Epithelial cell of esophagus (primary cell): ENCODE measurements at regions not wholly inside any gene's neighbourhood (a gene's known extent, or its start where the extent isn't known, plus 50 kb on each side); places are given as distances from the start of the nearest gene placed in this dataset.
A peak's percentile ranks its signal among the peaks of the same experiment; 100 is the strongest.

Source experiments
- DNase-seq: peaks from one replicate; pipeline ENCODE4 v3.0.0; 2010; ENCODE audit warnings: low read depth
- H3K4me3 ChIP-seq: 2 replicates; pipeline ENCODE4 v1.5.1; 2011; ENCODE audit warnings: mild to moderate bottlenecking, low read length, control low read depth
- TF ChIP-seq, protein P1 (sequence below): IDR thresholded peaks from 2 replicates; pipeline ENCODE4 v1.5.1; 2011; ENCODE audit warnings: low read depth, mild to moderate bottlenecking, low read length, control low read depth, inconsistent platforms; ENCODE audit not compliant: insufficient read depth; ENCODE audit errors: missing control alignments

DNA sequence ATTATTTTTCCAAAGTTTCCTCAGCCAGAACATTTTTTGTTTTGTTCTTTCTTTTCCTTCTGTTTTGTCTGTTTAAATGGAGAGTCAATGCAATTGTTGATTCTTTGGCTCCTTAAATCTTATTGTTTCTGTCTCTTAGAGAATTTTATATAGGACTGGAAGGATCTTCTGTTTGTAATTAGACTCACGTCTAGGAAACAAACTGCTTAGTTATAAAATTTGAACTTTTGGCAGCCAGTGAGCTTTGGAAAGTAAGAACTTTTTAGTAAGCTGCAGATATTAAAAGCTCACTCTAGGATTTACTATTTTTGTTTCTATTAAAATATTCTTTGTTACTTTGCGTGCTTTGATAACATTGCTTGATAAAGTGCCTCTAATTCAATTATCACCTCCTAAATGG is 109.8 kb upstream of the HNRNPU start:
- no peak for DNase-seq
- TF ChIP-seq, protein P1, sequence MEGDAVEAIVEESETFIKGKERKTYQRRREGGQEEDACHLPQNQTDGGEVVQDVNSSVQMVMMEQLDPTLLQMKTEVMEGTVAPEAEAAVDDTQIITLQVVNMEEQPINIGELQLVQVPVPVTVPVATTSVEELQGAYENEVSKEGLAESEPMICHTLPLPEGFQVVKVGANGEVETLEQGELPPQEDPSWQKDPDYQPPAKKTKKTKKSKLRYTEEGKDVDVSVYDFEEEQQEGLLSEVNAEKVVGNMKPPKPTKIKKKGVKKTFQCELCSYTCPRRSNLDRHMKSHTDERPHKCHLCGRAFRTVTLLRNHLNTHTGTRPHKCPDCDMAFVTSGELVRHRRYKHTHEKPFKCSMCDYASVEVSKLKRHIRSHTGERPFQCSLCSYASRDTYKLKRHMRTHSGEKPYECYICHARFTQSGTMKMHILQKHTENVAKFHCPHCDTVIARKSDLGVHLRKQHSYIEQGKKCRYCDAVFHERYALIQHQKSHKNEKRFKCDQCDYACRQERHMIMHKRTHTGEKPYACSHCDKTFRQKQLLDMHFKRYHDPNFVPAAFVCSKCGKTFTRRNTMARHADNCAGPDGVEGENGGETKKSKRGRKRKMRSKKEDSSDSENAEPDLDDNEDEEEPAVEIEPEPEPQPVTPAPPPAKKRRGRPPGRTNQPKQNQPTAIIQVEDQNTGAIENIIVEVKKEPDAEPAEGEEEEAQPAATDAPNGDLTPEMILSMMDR, result no peak
- H3K4me3 ChIP-seq, result no peak overlapping the region

DNA sequence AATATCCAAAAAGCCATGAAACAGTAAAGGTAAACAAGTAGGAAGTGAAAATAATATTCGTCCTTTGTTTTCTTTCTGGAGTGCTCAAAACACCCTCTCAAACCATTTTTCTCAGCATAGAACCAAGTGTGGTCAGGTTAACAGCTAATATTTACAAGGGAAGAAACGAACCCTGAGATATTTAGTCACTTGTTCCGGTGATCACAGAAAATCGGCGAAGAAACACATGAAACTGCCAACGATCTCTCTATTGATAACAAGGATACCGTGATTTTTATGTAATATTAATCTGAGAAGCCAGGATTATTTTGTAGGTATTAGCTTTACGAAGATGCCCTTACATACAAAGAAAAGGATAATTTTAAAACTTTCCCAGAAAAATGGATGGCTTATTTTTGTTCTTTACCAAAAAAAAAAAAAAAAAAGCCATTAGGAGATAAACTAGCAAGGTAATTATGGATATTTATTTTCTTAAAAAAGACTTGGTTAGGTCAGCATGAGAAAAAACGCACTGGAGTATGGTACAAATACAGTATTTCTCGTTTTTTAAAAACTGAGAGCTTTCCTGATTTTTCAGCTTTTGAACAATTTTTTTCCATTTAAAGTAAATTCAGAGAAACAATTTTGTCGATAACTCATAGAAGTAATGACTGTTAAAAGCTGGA is 107.3 kb upstream of the HNRNPU start:
- DNase-seq, result no peak
- peak overlapping the region; percentile 65 for H3K4me3 ChIP-seq
- TF ChIP-seq, protein P1, result no peak

DNA sequence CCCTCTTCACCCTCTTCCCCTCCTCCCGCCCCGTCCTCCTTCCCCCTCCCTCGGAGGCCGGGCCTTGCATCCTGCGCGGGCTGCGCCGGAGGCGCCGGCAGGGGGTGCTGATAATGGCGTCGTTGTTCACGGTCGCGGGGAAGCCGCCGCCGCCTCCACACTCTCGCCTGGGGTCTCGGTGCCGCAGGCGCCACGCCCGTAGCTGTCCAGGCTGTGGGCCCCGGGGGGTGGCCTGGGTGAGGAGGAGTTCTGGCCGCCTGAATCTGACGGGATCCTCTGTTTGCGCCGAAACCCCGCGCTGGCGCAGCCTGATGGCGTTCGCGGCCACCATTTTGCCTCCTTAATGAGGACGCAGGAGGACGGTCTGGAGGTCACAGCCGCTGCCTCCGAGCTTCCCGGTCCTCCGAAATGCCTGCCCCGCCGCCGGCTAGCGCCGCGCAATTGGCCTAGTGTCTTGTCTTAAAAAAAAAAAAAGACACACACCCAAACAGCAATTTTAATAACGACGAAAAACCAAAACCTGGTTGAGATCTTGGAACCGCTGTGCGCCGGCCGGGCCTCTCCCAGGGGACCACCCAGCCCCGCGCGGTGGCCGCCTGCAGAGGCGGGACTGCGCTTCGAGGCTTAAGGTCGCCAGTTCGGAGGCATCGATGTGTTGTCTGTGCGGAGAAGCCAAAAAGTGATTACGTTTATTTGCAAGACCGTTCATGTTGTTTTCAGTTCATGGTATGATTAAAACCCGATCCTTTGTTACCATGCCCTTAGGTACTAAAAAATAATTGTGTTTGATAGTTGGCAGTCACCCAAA is 106.6 kb upstream of the HNRNPU start:
- DNase-seq, result peak; percentile 95
- peak overlapping the region; percentile 65 for H3K4me3 ChIP-seq
- TF ChIP-seq, protein P1, result peak; percentile 43

DNA sequence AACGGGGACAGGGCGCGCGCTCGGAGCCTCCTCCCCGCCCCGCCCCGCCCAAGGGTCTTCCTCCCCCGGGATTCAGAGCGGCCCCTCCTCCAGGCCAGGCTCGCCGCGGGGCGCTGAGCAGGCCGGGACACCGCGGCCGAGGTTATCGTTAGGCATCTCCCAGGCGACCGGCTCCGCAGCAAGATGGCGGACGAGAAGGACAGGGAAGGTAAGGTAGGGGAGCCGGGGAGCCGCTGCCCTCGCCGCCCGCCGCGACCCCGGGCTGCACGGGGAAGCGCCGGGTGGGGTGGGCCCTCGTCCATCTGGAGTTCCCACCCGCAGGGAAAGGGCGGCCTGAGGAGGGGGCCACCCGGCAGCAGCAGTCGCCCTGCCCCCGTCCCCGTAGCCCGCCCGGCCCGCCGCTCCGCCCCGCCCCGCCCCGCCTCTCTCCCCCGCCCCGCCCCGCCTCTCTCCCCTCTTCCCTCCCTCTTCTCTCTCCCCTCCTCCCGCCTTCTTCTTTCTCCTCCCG is 105.9 kb upstream of the HNRNPU start:
- H3K4me3 ChIP-seq, result peak overlapping the region; percentile 59
- TF ChIP-seq, protein P1, result no peak

DNA sequence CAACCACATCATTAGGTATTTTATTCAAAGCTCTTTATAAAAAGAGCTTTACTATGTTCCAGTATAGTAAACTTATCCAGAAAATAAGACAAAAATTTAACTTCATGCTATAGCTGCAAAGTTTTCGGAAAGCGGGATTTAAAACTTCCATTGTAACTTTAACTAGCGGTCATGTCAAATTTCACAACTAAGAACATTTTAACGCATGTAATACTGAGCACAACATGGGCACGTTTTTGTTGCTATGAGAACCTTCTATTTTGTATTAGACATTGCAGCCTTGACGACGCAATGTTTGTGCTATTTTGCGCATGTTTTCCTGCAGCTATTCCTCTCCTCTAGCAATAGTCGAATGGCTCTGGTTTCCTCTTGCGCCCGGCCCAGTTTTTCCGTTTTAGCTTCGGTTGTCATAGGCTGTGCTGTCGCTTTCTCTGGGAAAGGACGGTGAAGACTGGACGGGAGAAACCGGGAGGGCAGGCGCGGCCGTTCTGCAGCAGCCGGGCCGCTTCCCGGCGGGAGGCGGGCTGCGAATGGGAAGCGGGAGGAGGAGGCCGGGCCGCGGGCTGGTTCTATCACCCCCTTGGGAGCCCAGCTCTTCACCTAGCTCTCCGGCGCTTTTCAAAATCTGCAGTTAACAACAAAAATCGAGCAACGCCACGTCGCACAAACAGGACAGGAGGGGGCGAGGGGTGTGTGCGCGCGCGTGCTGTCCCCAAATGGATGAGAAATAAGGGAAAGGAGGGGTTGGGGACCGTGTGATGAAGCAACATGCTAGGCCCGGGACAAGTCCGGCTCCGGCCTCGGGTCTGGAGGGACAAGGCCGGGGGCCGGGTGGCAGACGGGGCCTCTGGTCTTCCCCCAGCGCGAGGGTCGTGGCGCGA is 105.3 kb upstream of the HNRNPU start:
- peak overlapping the region; percentile 59 for H3K4me3 ChIP-seq
- DNase-seq, result peak; percentile 85
- TF ChIP-seq, protein P1, result no peak

More for the DNA sequence above, 105.9 kb upstream of the HNRNPU start:
- peak; percentile 67 for DNase-seq

DNA sequence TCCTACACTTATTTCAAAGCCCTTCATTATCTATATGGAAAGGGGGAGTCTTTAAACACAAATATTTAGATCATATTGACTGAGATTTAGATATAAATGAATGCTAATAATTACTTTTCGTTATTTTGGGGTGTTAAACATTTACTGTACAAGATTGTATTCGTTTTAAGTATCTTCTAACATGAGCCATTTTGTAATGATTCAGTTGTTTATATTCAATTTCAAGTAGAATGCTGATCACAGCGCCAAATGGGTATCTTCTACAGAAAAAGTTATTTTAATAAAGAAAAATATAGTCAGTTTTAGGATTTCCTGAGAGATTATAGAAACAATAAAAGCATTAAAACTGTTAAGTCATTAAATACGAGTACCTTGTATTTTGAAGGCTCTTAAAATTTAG is 104.5 kb upstream of the HNRNPU start:
- H3K4me3 ChIP-seq, result peak overlapping the region; percentile 59
- DNase-seq, result no peak
- TF ChIP-seq, protein P1, result no peak
